ENCODE measurements at regions not wholly inside any gene's neighbourhood (a gene's known extent, or its start where the extent isn't known, plus 50 kb on each side); places are given as distances from the start of the nearest gene placed in this dataset.
A peak's percentile ranks its signal among the peaks of the same experiment; 100 is the strongest.
"Not testable (repeated sequence)": the region's sequence is repeated elsewhere in the genome, so short reads cannot be mapped to it uniquely, and the experiment has no call there.

DNA sequence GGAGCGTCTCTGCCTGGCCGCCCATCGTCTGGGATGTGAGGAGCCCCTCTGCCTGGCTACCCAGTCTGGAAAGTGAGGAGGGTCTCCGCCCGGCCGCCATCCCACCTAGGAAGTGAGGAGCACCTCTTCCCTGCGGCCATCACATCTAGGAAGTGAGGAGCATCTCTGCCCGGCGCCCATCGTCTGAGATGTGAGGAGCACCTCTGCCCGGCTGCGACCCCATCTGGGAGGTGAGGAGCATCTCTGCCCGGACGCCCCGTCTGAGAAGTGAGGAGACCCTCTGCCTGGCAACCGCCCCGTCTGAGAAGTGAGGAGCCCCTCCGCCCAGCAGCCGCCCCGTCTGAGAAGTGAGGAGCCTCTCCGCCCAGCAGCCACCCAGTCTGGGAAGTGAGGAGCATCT is 84.5 kb downstream of the IDS start:
- not testable (repeated sequence) for DNase-seq

DNA sequence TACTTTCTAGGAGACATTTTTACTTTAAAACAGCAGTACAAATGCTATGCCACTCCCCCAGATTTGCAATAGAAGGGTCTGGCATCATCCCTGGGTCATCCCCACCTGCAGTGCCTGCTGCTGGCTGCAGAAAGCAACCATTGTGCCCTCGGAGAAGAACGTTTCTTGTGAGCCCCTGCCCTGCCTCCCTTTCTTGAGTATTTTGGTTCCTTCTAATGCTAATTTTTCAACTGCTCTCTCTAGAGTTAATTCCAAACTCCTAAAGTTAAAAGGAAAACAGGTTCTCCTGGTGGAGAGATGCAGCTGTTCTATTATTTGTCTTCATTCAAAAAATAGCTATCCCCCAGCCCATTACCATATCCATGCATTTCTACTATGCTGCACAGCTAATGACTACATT is 107.1 kb downstream of the IDS start:
- no peak for DNase-seq

DNA sequence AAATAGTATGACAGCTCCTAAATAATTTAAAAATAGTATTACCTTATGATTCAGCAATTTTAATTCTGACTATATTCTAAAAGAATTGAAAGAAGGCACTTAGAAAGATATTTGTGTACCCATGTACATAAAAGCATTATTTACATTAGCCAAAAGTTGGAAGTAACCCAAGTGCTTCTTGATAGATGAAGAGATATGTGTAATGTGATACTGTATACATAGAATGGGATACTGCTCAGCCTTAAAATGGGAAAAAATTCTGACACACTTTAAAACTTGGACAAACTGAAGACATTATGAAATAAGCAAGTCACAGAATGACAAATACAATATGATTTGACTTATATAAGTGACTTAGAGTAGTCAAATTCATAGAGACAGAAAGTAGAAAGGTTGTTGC is 112.2 kb downstream of the IDS start:
- no peak for DNase-seq

GRCh38 chrX:149383852-149384251 is 121.3 kb downstream of the IDS start:
- DNase-seq = no peak

- no peak for DNase-seq
These were observed 130.4 kb downstream of the IDS start for GRCh38 chrX:149374751-149375150.

DNA sequence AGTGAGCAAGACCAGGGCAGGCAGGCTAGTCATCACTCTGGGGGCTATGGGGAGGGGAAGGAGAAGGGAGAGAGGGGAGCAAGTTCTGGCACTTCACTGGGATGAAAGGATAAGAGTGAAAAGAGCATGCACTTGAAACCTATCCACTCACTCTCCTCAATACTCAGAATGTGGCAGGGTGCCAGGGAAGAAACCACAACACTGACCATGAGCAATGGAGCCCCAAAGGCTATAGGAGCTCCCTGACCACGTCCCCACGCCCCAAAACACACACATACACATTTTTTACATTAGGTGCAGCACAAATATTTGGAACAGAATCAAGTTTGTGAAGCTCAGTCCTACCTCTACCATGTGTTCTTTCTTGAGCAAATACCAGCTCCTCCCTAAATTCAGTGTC is 132.2 kb downstream of the IDS start:
- DNase-seq = no peak

DNA sequence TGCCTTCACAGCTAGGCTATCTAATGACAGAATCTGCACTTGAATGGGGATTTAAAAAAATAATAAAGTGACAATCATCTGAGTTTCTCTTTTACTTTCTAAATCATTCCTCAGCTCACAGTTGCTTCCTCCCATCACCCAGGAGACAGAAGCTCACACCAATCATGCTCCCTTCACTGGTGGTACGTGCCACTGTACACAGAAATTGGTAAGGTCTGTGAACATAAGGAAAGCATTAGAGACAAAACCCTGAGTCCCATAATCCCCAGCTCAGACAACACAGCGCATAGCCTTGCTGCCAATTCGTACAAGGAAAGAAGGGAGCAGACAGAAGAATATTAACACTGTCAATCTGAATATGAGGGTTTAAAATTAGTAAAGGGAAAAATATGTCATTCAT is 133.1 kb downstream of the IDS start:
- no peak for DNase-seq

- DNase-seq = no peak
These were observed 135.0 kb downstream of the IDS start for GRCh38 chrX:149370097-149370496.

DNA sequence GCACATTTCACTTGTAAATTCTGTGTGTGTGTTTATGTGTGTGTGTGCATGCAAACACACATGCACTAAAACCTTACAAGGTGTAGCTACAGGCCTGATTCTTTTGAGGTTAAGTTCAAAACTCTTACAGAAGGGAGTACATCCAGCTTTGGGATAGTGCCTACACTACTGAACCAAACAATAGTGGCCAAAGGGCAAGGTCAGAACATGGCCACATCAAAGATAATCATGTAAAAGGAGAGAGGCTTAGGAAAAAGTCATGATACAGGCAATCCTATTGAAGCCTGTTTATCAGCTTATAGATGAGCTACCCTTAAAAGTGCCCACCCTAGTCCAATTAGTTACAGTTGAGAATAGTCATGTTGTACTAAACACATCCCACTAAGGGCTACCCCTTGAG is 139.6 kb downstream of the IDS start:
- no peak for DNase-seq

- DNase-seq = peak; percentile 2
These were observed 140.0 kb downstream of the IDS start for GRCh38 chrX:149365061-149365460.

DNA sequence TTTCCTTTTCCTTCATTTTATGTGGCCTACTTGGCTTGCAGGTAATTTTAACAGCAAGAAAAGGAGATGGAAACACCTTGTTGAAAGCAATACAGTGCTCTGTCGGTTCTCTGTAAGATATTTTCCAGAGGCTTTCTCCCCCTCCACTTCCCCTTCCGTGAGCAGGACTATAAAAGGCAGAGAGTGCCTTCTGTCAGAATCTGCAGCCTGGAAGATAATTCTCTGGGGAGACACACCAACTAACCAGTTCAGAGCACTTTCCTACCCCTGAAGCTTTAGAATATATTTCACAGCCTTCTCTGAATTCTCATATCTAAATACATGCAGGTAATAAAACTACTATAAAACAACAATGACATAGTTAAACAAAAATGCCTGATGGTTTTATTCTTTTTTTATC is 141.1 kb downstream of the IDS start:
- DNase-seq = no peak

- no peak for DNase-seq
These were observed 158.8 kb downstream of the IDS start for GRCh38 chrX:149346306-149346705.

DNA sequence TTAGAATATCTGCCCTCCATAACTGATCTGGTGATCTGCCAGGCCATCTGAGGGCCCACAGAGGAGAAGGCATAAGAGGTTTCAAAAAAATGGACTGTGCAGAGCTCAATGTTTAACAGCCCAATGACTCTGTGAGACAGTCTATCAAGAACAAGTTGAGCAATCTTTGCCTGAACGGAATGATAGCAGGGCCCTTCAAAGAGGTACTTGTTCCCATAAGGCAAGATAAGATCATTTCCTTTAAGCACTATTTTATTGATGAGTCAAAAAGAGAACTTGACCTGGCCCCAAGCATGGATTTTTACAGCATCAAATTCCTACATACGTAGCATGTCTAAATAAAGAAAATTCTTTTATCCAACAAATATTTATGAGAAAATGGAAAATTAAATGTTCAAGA is 182.8 kb downstream of the IDS start:
- no peak for DNase-seq

GRCh38 chrX:149313871-149314371 is 191.2 kb downstream of the IDS start:
- no peak for DNase-seq

- DNase-seq = no peak
These were observed 192.1 kb downstream of the IDS start for GRCh38 chrX:149312988-149313387.

GRCh38 chrX:149312097-149312496 is 193.0 kb downstream of the IDS start:
- DNase-seq = no peak

- DNase-seq = no peak
These were observed 202.4 kb downstream of the IDS start for GRCh38 chrX:149302705-149303104.

DNA sequence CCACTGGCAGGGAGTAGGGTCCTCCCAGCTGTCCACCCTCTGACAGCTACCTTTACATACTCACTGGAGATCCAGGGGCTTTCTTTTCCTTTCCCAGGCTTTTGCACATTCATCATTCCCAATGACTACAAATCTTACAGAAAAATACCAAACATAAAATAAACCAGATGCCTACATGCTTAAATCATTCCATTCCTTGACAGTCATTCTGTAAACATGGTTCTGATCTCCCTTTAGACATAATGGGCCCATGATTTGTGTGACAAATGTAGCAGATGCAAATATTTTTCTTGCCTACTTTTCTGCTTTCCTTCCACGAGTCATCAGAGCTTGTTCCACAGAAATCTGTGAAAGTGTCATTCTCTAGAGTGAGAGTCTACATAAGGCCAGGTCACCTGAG is 207.0 kb downstream of the IDS start:
- DNase-seq = no peak

DNA sequence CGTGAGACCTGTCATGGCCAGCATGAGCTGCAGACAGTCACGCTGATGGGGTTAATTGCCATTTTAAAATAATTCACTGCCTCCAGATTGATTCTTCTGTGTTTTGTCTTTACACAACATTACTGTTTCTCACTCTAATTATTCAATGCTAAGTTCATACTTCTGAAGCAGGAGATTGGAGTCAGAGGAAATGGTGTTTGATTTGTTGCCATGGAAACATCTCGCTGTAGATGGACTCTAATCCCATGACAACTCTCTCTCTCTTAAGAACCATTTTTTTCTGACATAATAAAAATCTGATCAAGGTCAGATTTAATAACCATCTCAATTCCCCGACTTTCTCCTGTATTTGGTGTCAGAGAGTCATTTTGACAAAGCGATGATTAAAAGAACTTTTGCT is 209.0 kb downstream of the IDS start:
- DNase-seq = no peak

DNA sequence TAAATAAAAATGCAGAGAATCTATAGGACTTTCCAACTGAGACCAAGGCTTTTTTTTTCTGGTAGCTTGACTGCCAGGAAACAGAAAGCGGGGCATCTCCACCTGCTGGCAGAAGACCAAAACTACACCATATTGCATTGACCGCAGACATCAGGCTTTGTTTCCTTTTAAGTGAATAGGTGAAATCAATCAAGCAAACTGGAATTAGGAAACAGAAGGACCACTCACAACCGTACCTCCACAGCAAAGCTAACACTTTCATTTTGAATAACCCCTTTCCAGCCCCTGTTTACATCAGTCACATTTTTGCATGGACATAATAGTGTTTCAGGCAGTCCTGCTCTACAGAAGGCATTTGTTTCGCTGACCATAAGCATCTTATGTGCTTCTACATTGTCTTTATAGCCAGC is 218.2 kb downstream of the IDS start:
- DNase-seq = no peak

- no peak for DNase-seq
These were observed 220.5 kb downstream of the IDS start for GRCh38 chrX:149284616-149285015.

GRCh38 chrX:149283853-149284252 is 221.3 kb downstream of the IDS start:
- DNase-seq = no peak

DNA sequence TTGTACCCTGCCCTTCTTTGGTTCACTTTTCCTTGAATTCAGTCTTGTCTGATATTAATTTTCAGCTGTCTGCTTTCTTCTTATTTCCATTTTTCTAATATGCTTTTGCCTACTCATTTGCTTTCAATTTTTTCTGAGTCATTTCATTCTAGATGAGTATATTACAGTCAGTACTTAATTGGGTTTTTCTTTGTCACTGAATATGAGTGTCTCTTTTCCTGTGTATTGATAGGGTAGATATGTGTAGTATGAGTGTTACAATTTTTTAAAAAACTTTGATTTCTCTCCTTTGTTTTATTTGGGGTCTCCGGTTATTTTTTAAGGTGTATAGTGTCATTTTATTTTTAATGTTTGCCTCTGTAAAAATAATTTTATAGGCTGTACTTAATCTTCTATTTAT is 222.2 kb downstream of the IDS start:
- no peak for DNase-seq

DNA sequence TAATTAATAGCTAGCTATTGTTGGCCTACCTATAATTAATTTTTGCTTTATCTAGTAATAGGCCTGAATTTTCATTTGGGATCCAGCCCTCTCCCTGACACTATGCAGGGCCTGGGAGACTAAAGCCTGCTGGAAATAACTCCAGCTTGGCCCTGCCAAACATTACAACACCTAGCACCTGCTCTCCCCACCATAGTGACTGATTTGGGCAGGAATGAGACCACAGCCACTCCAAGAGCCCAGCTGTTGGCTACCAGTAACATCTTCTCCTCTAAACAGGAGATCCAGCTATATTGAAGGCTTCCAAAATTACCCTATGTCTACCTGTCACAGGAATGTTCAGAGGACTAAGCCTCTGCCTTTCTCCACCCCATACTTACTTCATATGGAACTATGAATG is 225.1 kb downstream of the IDS start:
- no peak for DNase-seq

DNA sequence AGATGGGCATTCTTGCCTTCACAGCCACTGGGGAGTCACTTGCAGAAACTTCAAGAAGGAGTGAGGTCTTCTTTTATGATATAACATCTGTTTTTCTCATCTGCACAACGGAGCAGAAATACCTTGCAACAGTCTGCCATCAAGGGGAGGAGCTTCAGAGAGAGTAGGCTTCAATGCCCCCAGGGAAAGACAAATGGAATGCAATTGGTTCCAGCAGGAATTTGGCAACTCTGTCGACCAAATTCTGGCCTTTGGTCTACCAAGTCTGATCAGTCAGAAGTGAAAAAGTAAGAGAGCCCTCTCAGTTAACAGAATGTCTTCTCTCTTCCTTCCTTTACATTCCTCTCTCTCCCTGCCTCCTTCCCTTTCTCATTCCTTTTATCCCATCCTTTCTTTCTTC is 229.3 kb downstream of the IDS start:
- no peak for DNase-seq

- DNase-seq = no peak
These were observed 230.5 kb downstream of the IDS start for GRCh38 chrX:149274516-149275105.
